ENCODE measurements at regions not wholly inside any gene's neighbourhood (a gene's known extent, or its start where the extent isn't known, plus 50 kb on each side); places are given as distances from the start of the nearest gene placed in this dataset.

- Histone ChIP-seq H3K27ac (no peak overlapping the region), H3K27me3 (no peaks in the 10 kb centered on the region), H3K4me1 (no peaks in the 10 kb centered on the region), H3K36me3 (no peaks in the 10 kb centered on the region), H3K9me3 (no peaks in the 10 kb centered on the region), H3K4me3 (no peak overlapping the region)
- ATAC-seq = peak; percentile 17
- no peak for TF ChIP-seq CTCF (IDR thresholded peaks at IDR 0.05)
- no peak for DNase-seq
- intact Hi-C loops (cut with DNase I) = no loop called here
These were observed 374.5 kb upstream of the HS6ST1 start for GRCh38 chr2:128692895-128693742.

- H3K9me3 ChIP-seq = no peaks in the 10 kb centered on the region
- DNase-seq = no peak
- no peaks in the 10 kb centered on the region for H3K36me3 ChIP-seq
- no peaks in the 10 kb centered on the region for H3K4me1 ChIP-seq
- no peak overlapping the region for H3K4me3 ChIP-seq
- H3K27me3 ChIP-seq = no peaks in the 10 kb centered on the region
- no peak for ATAC-seq
- intact Hi-C loops (cut with DNase I) = no loop called here
- no peak overlapping the region for H3K27ac ChIP-seq
- TF ChIP-seq CTCF (IDR thresholded peaks at IDR 0.05) = no peak
These were observed 375.0 kb upstream of the HS6ST1 start for GRCh38 chr2:128693743-128694029.

GRCh38 chr2:128695646-128696220 lies 377.1 kb upstream of the HS6ST1 start:
- no peak for TF ChIP-seq CTCF (IDR thresholded peaks at IDR 0.05)

GRCh38 chr2:128696421-128696820 lies 377.8 kb upstream of the HS6ST1 start:
- no peaks in the 10 kb centered on the region for H3K36me3 ChIP-seq
- ATAC-seq (peak; percentile 20), DNase-seq (no peak)
- intact Hi-C loops (cut with DNase I) = no loop called here
- TF ChIP-seq CTCF (IDR thresholded peaks at IDR 0.05) = no peak
- H3K4me1 ChIP-seq = no peaks in the 10 kb centered on the region
- no peak overlapping the region for H3K4me3 ChIP-seq
- no peaks in the 10 kb centered on the region for H3K9me3 ChIP-seq
- H3K27ac ChIP-seq = no peak overlapping the region
- H3K27me3 ChIP-seq = no peaks in the 10 kb centered on the region

More at GRCh38 chr2:128695646-128696220, 377.1 kb upstream of the HS6ST1 start:
- H3K36me3 ChIP-seq = no peaks in the 10 kb centered on the region
- no peak overlapping the region for H3K4me3 ChIP-seq
- no peaks in the 10 kb centered on the region for H3K9me3 ChIP-seq
- no peak for DNase-seq
- H3K4me1 ChIP-seq = no peaks in the 10 kb centered on the region
- no peak for ATAC-seq
- intact Hi-C loops (cut with DNase I) = no loop called here
- no peak overlapping the region for H3K27ac ChIP-seq
- no peaks in the 10 kb centered on the region for H3K27me3 ChIP-seq

GRCh38 chr2:128701418-128701817 lies 382.8 kb upstream of the HS6ST1 start:
- no peaks in the 10 kb centered on the region for H3K4me1 ChIP-seq
- no peak overlapping the region for H3K27ac ChIP-seq
- H3K36me3 ChIP-seq = no peaks in the 10 kb centered on the region
- ATAC-seq (no peak), DNase-seq (no peak)
- H3K27me3 ChIP-seq = no peaks in the 10 kb centered on the region
- H3K9me3 ChIP-seq = no peaks in the 10 kb centered on the region
- intact Hi-C loops (cut with DNase I) = no loop called here
- no peak for TF ChIP-seq CTCF (IDR thresholded peaks at IDR 0.05)
- no peak overlapping the region for H3K4me3 ChIP-seq
